Stimulated activated CD4-positive, alpha-beta T cell treated with anti-CD3 and anti-CD28 coated beads, Interleukin-2, amount 100 ng/mL, for 24 hours (primary cell): ENCODE measurements at regions not wholly inside any gene's neighbourhood (a gene's known extent, or its start where the extent isn't known, plus 50 kb on each side); places are given as distances from the start of the nearest gene placed in this dataset.
"Not testable (repeated sequence)": the region's sequence is repeated elsewhere in the genome, so short reads cannot be mapped to it uniquely, and the experiment has no call there.

Experiments
- DNase-seq, 2 donors: peaks; one replicate each; pipeline ENCODE4 v3.0.0-alpha.2; 2020

GRCh38 chr7:49486974-49487829, 286.2 kb upstream of the VWC2 start:
- DNase-seq, result no peak

- no peak for DNase-seq
Observed at GRCh38 chr7:49487830-49488140, 285.7 kb upstream of the VWC2 start.

- DNase-seq, result no peak
Observed at GRCh38 chr7:49488573-49488972, 284.9 kb upstream of the VWC2 start.

GRCh38 chr7:49497471-49497870, 276.0 kb upstream of the VWC2 start:
- no peak for DNase-seq

- no peak for DNase-seq
Observed at GRCh38 chr7:49500741-49501140, 272.7 kb upstream of the VWC2 start.

GRCh38 chr7:49507206-49507605, 266.2 kb upstream of the VWC2 start:
- DNase-seq, result not testable (repeated sequence)

GRCh38 chr7:49513911-49514310, 259.5 kb upstream of the VWC2 start:
- DNase-seq, result no peak

GRCh38 chr7:49520951-49521350, 252.5 kb upstream of the VWC2 start:
- no peak for DNase-seq

GRCh38 chr7:49522111-49522510, 251.3 kb upstream of the VWC2 start:
- no peak for DNase-seq

- DNase-seq, result no peak
Observed at GRCh38 chr7:49523870-49524269, 249.6 kb upstream of the VWC2 start.

- DNase-seq, result no peak
Observed at GRCh38 chr7:49527182-49527581, 246.3 kb upstream of the VWC2 start.

- no peak for DNase-seq
Observed at GRCh38 chr7:49530481-49530880, 243.0 kb upstream of the VWC2 start.

- no peak for DNase-seq
Observed at GRCh38 chr7:49563693-49564378, 209.6 kb upstream of the VWC2 start.

GRCh38 chr7:49564379-49564714, 209.1 kb upstream of the VWC2 start:
- DNase-seq, result no peak

GRCh38 chr7:49577576-49577975, 195.9 kb upstream of the VWC2 start:
- DNase-seq, result no peak

GRCh38 chr7:49579408-49579807, 194.0 kb upstream of the VWC2 start:
- no peak for DNase-seq

GRCh38 chr7:49580000-49580399, 193.4 kb upstream of the VWC2 start:
- no peak for DNase-seq

GRCh38 chr7:49580761-49581160, 192.7 kb upstream of the VWC2 start:
- no peak for DNase-seq

- DNase-seq, result no peak
Observed at GRCh38 chr7:49583440-49583839, 190.0 kb upstream of the VWC2 start.

GRCh38 chr7:49596701-49597491, 176.5 kb upstream of the VWC2 start:
- no peak for DNase-seq

GRCh38 chr7:49597805-49598204, 175.6 kb upstream of the VWC2 start:
- no peak for DNase-seq

GRCh38 chr7:49611951-49612350, 161.5 kb upstream of the VWC2 start:
- no peak for DNase-seq

GRCh38 chr7:49613759-49614158, 159.7 kb upstream of the VWC2 start:
- no peak for DNase-seq

GRCh38 chr7:49614974-49615373, 158.5 kb upstream of the VWC2 start:
- not testable (repeated sequence) for DNase-seq
